ENCODE measurements at regions not wholly inside any gene's neighbourhood (a gene's known extent, or its start where the extent isn't known, plus 50 kb on each side); places are given as distances from the start of the nearest gene placed in this dataset.

GRCh38 chr2:123916051-123916450 is 109.0 kb upstream of the CNTNAP5 start:
- TF ChIP-seq, protein P1, sequence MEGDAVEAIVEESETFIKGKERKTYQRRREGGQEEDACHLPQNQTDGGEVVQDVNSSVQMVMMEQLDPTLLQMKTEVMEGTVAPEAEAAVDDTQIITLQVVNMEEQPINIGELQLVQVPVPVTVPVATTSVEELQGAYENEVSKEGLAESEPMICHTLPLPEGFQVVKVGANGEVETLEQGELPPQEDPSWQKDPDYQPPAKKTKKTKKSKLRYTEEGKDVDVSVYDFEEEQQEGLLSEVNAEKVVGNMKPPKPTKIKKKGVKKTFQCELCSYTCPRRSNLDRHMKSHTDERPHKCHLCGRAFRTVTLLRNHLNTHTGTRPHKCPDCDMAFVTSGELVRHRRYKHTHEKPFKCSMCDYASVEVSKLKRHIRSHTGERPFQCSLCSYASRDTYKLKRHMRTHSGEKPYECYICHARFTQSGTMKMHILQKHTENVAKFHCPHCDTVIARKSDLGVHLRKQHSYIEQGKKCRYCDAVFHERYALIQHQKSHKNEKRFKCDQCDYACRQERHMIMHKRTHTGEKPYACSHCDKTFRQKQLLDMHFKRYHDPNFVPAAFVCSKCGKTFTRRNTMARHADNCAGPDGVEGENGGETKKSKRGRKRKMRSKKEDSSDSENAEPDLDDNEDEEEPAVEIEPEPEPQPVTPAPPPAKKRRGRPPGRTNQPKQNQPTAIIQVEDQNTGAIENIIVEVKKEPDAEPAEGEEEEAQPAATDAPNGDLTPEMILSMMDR (conservative IDR thresholded peaks at IDR 0.05; ENCODE audit: low read depth, low read length): no peak
- no peak overlapping the region for H3K4me3 ChIP-seq (ENCODE audit: low read depth, low read length)
- DNase-seq (ENCODE audit: low read depth): no peak

DNA sequence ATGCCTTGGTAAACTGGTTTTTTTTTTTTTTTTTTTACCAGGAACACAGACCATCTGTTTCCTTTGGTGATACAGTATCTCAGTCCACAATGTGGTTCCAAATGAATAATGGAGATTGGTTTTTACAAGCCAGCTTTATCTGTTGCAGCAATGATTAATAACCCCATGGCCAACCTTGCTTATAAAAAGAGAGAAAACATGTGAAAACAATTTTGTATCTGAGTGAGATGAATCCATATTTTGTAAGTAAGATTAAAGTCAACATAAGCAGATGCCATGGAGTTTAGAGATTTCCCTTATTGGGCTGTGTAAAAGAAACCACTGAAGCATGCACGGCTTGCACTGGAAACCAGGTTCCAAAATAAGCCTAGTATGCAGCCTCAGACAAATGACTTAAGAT is 108.6 kb upstream of the CNTNAP5 start:
- no peak for DNase-seq (ENCODE audit: low read depth)
- TF ChIP-seq, protein P1 (conservative IDR thresholded peaks at IDR 0.05; ENCODE audit: low read depth, low read length): no peak

GRCh38 chr2:123917241-123917640 is 107.8 kb upstream of the CNTNAP5 start:
- DNase-seq (ENCODE audit: low read depth): no peak
- H3K4me3 ChIP-seq (ENCODE audit: low read depth, low read length): no peak overlapping the region
- TF ChIP-seq, protein P1 (conservative IDR thresholded peaks at IDR 0.05; ENCODE audit: low read depth, low read length): no peak

More for the DNA sequence above, 108.6 kb upstream of the CNTNAP5 start:
- H3K4me3 ChIP-seq (ENCODE audit: low read depth, low read length): no peak overlapping the region

DNA sequence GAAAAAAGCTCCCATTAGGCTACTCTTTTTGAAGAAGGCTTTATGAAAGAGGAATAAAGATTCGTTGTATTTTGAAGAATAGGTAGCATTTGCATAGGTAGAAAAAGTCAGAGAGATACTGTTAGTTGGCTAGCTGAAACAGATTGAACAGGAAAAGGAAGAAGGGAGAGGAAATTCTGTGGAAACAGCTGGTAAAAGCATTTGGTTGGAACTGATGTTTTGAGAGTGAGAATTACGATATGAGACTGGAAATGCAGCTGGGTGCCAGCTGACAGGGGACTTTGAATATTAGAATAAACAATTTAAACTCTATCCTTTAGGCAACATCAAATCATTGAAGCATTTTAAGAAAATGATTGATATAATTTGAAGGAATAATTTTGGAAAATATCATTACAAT is 96.7 kb upstream of the CNTNAP5 start:
- H3K4me3 ChIP-seq (ENCODE audit: low read depth, low read length): no peak overlapping the region
- DNase-seq (ENCODE audit: low read depth): no peak
- TF ChIP-seq, protein P1 (conservative IDR thresholded peaks at IDR 0.05; ENCODE audit: low read depth, low read length): no peak

DNA sequence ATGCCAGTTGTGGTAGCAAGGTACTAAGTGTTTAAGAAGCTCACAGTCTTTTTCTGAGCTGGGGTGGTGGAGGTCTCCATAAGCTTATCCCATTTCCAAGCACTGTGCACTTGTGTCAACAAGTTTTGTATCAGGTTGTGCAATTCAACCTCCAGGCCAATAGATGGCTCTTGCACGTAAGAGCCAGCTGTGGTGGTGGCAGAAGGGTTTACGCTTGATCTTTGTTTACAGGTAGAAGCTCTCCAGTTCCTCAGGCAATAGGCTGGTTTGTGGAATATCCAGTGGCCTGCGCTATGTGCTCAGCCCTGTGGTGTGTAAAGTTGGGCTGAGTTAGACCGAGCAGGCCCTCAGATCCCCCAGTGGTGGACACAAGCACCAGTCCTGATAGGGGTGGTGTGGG is 89.7 kb upstream of the CNTNAP5 start:
- no peak for DNase-seq (ENCODE audit: low read depth)
- TF ChIP-seq, protein P1 (conservative IDR thresholded peaks at IDR 0.05; ENCODE audit: low read depth, low read length): no peak
- H3K4me3 ChIP-seq (ENCODE audit: low read depth, low read length): no peak overlapping the region

DNA sequence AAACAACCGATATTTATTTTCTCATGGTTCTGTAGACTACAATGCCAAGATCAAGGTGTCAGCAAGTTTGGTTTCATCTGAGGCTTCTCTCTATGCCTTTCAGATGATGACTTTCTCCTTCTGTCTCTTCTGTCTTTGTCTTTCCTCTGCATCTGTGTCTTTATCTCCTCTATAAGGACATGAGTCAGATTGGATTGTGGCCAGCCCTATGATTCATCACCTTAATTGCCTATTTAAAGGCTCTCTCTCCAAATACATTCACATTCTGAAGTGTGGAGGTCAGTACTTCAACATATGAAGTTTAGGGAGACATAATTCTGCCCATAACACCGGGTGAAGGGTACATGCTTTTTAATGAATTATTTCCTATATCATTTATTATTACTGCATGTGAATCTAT is 71.2 kb upstream of the CNTNAP5 start:
- DNase-seq (ENCODE audit: low read depth): peak; percentile 20
- TF ChIP-seq, protein P1 (conservative IDR thresholded peaks at IDR 0.05; ENCODE audit: low read depth, low read length): no peak
- H3K4me3 ChIP-seq (ENCODE audit: low read depth, low read length): no peak overlapping the region

DNA sequence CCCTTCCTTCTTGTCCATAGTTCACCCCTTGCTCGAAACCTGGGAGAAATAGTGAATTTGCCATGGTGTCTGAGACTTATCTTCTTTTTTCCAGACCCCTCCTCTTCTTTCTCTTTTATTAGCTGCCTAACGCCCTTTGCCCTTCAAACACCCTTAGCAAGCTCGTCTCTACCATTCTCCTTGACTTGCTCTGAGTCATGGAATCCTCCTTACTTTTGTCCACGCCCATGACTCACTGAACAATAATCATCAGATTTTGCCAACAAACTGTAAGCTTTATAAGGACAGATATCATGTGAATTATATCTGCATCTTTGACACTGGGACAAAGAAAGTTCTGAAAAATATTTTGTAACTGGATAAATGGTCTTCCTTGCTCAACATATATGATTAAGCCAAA is 67.1 kb upstream of the CNTNAP5 start:
- no peak for DNase-seq (ENCODE audit: low read depth)
- H3K4me3 ChIP-seq (ENCODE audit: low read depth, low read length): no peak overlapping the region
- TF ChIP-seq, protein P1 (conservative IDR thresholded peaks at IDR 0.05; ENCODE audit: low read depth, low read length): no peak

All from choroid plexus epithelial cell (primary cell).